DOHH2 (cell line): ENCODE measurements at regions not wholly inside any gene's neighbourhood (a gene's known extent, or its start where the extent isn't known, plus 50 kb on each side); places are given as distances from the start of the nearest gene placed in this dataset.

Source experiments
- H3F3A ChIP-seq: fragments of 200-600 bp; sonication (generic), shearing (Covaris generic); 2 replicates; pipeline ENCODE4 v1.6.0; 2016; ENCODE audit warnings: antibody characterized with exemption, mild to moderate bottlenecking; ENCODE audit not compliant: control insufficient read depth, insufficient read depth
- H3K27ac ChIP-seq: fragments of 200-600 bp; sonication (generic); 2 replicates; pipeline ENCODE4 v1.5.1; 2014; ENCODE audit warnings: low read depth, mild to moderate bottlenecking, low read length, moderate library complexity
- H3K27me3 ChIP-seq: fragments of 200-600 bp; sonication (generic); 2 replicates; pipeline ENCODE4 v1.6.1; 2014; ENCODE audit warnings: mild to moderate bottlenecking, low read length, mixed read lengths; ENCODE audit not compliant: control insufficient read depth
- H3K36me3 ChIP-seq: fragments of 200-600 bp; sonication (generic); 2 replicates; pipeline ENCODE4 v1.6.1; 2014; ENCODE audit warnings: mild to moderate bottlenecking, low read length, moderate library complexity, mixed read lengths; ENCODE audit not compliant: control insufficient read depth
- H3K4me1 ChIP-seq: fragments of 200-600 bp; sonication (generic); 2 replicates; pipeline ENCODE4 v1.6.1; 2014; ENCODE audit warnings: mild to moderate bottlenecking, low read length, mixed read lengths; ENCODE audit not compliant: control insufficient read depth
- H3K4me2 ChIP-seq: fragments of 200-600 bp; sonication (generic); 2 replicates; pipeline ENCODE4 v1.6.0; 2014; ENCODE audit warnings: mild to moderate bottlenecking, low read length, moderate library complexity
- H3K4me3 ChIP-seq: fragments of 200-600 bp; sonication (generic); 2 replicates; pipeline ENCODE4 v1.5.1; 2014; ENCODE audit warnings: mild to moderate bottlenecking, low read length, mixed read lengths
- H3K79me2 ChIP-seq: fragments of 200-600 bp; sonication (generic); 2 replicates; pipeline ENCODE4 v1.6.1; 2014; ENCODE audit warnings: mild to moderate bottlenecking, low read length, mixed read lengths; ENCODE audit not compliant: control insufficient read depth
- H3K9me2 ChIP-seq: fragments of 200-600 bp; sonication (generic); replicated peaks from 2 replicates; pipeline ENCODE4 v1.6.1; 2014; ENCODE audit warnings: mild to moderate bottlenecking, low read length, mixed read lengths; ENCODE audit not compliant: control insufficient read depth
- H3K9me3 ChIP-seq: fragments of 200-600 bp; sonication (generic); 2 replicates; pipeline ENCODE4 v1.6.1; 2014; ENCODE audit warnings: antibody characterized with exemption, low read length, mixed read lengths; ENCODE audit not compliant: control insufficient read depth, insufficient read depth
- H4K20me1 ChIP-seq: fragments of 200-600 bp; sonication (generic); 2 replicates; pipeline ENCODE4 v1.6.0; 2014; ENCODE audit warnings: low read depth, mild to moderate bottlenecking, antibody characterized with exemption, low read length, moderate library complexity; ENCODE audit not compliant: control insufficient read depth, insufficient read depth
- EZH2phosphoT487 ChIP-seq: fragments of 200-600 bp; sonication (generic); IDR thresholded peaks from 2 replicates; pipeline ENCODE4 v1.6.1; 2017; ENCODE audit warnings: borderline replicate concordance, mild to moderate bottlenecking, antibody characterized with exemption, low read length, moderate library complexity, mixed read lengths
- TF ChIP-seq, protein P1 (sequence below): fragments of 200-600 bp; sonication (generic); IDR thresholded peaks from one replicate; pipeline ENCODE4 v1.5.1; 2014; ENCODE audit warnings: antibody characterized with exemption, mild to moderate bottlenecking, low read depth, low read length; ENCODE audit not compliant: poor library complexity, severe bottlenecking

DNA sequence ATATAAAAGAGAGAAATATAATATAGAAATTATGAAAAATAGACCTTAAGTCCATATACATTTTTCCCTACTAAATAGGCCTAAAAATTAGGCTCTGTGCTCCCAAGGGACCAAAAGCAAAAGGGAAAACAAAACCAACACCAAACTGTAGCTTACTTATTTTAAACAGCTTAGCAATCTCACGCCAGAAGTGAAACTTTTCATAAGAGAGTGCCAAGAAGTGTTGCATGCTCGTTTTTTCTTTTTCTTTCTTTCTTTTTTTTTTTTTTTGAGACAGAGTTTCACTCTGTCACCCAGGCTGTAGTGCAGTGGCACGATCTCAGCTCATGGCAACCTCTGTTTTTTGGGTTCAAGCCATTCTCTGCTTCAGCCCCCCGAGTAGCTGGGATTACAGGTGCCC, 250.4 kb downstream of the TMA16 start:
- Histone ChIP-seq H3K79me2 (no peaks in the 10 kb centered on the region), H3K9me3 (no peaks in the 10 kb centered on the region), H3K4me1 (no peaks in the 10 kb centered on the region), H3F3A (no peaks in the 10 kb centered on the region), H3K36me3 (no peaks in the 10 kb centered on the region), H3K4me2 (no peak overlapping the region), H3K9me2 (no peaks in the 10 kb centered on the region), H3K4me3 (no peak overlapping the region), H3K27ac (no peak overlapping the region), H3K27me3 (no peaks in the 10 kb centered on the region), H4K20me1 (no peaks in the 10 kb centered on the region)
- TF ChIP-seq EZH2phosphoT487: no peak
- TF ChIP-seq, protein P1, sequence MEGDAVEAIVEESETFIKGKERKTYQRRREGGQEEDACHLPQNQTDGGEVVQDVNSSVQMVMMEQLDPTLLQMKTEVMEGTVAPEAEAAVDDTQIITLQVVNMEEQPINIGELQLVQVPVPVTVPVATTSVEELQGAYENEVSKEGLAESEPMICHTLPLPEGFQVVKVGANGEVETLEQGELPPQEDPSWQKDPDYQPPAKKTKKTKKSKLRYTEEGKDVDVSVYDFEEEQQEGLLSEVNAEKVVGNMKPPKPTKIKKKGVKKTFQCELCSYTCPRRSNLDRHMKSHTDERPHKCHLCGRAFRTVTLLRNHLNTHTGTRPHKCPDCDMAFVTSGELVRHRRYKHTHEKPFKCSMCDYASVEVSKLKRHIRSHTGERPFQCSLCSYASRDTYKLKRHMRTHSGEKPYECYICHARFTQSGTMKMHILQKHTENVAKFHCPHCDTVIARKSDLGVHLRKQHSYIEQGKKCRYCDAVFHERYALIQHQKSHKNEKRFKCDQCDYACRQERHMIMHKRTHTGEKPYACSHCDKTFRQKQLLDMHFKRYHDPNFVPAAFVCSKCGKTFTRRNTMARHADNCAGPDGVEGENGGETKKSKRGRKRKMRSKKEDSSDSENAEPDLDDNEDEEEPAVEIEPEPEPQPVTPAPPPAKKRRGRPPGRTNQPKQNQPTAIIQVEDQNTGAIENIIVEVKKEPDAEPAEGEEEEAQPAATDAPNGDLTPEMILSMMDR: no peak

DNA sequence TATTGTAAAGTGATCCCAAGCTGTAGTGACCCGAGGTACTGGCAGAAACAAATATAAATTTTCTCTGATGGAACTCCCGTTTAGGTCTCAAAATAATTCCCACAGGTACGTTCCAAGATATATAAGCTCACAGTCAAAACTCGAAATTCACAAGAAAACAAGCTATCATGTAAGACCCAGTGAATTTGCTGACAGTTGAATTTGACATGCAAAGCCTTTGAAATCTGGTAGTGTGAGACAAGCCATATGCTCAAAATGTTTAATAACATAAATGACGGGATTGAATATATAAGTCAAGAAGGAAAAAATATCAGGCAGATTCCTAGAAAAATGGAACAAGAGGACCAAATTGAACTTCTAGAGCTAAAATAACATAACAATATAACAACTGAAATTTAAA, 252.8 kb downstream of the TMA16 start:
- Histone ChIP-seq H3K79me2 (no peaks in the 10 kb centered on the region), H3K9me2 (no peaks in the 10 kb centered on the region), H3K36me3 (no peaks in the 10 kb centered on the region), H3K4me3 (no peak overlapping the region), H3K27ac (no peak overlapping the region), H4K20me1 (no peaks in the 10 kb centered on the region), H3K4me1 (no peaks in the 10 kb centered on the region), H3K27me3 (peaks cover 3% of the 10 kb centered on the region; the same call in 1 of the 2 replicates), H3K4me2 (no peak overlapping the region), H3K9me3 (no peaks in the 10 kb centered on the region), H3F3A (no peaks in the 10 kb centered on the region)
- TF ChIP-seq EZH2phosphoT487: no peak
- TF ChIP-seq, protein P1: no peak

DNA sequence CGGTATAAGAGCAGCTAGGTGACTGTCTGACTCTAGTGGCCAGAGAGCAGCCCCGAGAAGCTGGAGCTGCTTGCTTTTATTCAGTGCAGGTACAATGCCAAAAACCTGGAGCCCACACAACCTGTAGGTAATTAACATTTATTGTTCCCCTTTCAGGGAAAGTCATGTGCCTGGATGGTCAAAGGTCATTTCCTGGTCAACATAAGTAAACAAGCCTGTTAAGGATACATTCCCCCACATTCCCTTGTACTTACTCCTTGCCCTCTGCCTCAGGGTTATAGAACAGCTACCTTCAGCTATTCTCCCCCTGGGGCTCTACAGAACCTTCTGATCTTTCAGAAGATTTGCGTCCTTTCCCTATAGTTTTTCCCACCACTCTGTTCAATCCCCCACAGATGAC, 253.4 kb downstream of the TMA16 start:
- Histone ChIP-seq H3K4me2 (no peak overlapping the region), H3K27ac (no peak overlapping the region), H3K9me3 (no peaks in the 10 kb centered on the region), H3K4me1 (no peaks in the 10 kb centered on the region), H3K36me3 (no peaks in the 10 kb centered on the region), H3K79me2 (no peaks in the 10 kb centered on the region), H3F3A (no peaks in the 10 kb centered on the region), H4K20me1 (no peaks in the 10 kb centered on the region), H3K9me2 (no peaks in the 10 kb centered on the region), H3K4me3 (no peak overlapping the region), H3K27me3 (peaks cover 3% of the 10 kb centered on the region; the same call in 1 of the 2 replicates)
- TF ChIP-seq, protein P1: no peak
- TF ChIP-seq EZH2phosphoT487: no peak

- Histone ChIP-seq H3K27me3 (peaks cover 3% of the 10 kb centered on the region; the same call in 1 of the 2 replicates), H3K9me3 (no peaks in the 10 kb centered on the region), H3K4me3 (no peak overlapping the region), H3K27ac (no peak overlapping the region), H3K4me2 (no peak overlapping the region), H3F3A (no peaks in the 10 kb centered on the region), H3K36me3 (no peaks in the 10 kb centered on the region), H3K4me1 (no peaks in the 10 kb centered on the region), H3K9me2 (no peaks in the 10 kb centered on the region), H3K79me2 (no peaks in the 10 kb centered on the region), H4K20me1 (no peaks in the 10 kb centered on the region)
- TF ChIP-seq, protein P1: no peak
- no peak for TF ChIP-seq EZH2phosphoT487
Measured at GRCh38 chr4:163748449-163748848, 254.0 kb downstream of the TMA16 start.
